ENCODE measurements at regions not wholly inside any gene's neighbourhood (a gene's known extent, or its start where the extent isn't known, plus 50 kb on each side); places are given as distances from the start of the nearest gene placed in this dataset.

DNA sequence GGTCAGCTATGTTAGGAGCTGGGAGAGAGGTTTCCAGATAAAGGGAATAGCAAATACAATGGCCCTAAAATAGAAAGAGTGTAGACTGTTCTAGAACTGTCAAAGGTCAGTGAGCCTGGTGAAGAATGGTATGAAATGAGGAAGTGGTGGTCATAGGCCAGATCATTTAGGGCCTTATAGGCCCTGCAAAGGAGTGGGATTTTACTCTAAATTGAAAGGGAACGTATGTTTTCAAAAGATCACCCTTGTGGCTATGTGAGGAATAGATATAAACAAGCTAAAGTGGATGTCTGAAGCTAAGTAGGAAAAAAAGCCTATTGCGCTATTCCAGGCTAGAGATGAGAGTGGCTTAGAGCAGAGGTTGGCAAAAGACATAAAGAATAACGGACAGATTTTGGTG, 70.7 kb upstream of the TDRD3 start:
- no peaks in the 10 kb centered on the region for H3K27me3 Mint-ChIP-seq (ENCODE audit: insufficient read depth, unreplicated experiment)
- no peaks in the 10 kb centered on the region for H3K36me3 Mint-ChIP-seq (ENCODE audit: insufficient read depth, unreplicated experiment)
- POLR2A ChIA-PET, result no interaction called here
- DNase-seq (ENCODE audit: unreplicated experiment), result no peak
- intact Hi-C loops (cut with micrococcal nuclease), result loop anchor here (5.0 kb wide), 1 partner anchor 479 kb away; no protein-coding TSS in a partner anchor
- TF ChIP-seq, protein P1, sequence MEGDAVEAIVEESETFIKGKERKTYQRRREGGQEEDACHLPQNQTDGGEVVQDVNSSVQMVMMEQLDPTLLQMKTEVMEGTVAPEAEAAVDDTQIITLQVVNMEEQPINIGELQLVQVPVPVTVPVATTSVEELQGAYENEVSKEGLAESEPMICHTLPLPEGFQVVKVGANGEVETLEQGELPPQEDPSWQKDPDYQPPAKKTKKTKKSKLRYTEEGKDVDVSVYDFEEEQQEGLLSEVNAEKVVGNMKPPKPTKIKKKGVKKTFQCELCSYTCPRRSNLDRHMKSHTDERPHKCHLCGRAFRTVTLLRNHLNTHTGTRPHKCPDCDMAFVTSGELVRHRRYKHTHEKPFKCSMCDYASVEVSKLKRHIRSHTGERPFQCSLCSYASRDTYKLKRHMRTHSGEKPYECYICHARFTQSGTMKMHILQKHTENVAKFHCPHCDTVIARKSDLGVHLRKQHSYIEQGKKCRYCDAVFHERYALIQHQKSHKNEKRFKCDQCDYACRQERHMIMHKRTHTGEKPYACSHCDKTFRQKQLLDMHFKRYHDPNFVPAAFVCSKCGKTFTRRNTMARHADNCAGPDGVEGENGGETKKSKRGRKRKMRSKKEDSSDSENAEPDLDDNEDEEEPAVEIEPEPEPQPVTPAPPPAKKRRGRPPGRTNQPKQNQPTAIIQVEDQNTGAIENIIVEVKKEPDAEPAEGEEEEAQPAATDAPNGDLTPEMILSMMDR (IDR thresholded peaks at IDR 0.05; ENCODE audit: unreplicated experiment), result no peak
- CTCF ChIA-PET, result interaction anchor here (0.6 to 6.6 kb wide), 6 partner anchors 8 to 646 kb away, joined by 3 to 61 read pairs (median 5); no protein-coding TSS in a partner anchor
- peaks cover 2% of the 10 kb centered on the region for H3K9me3 Mint-ChIP-seq (ENCODE audit: unreplicated experiment)
- H3K4me1 Mint-ChIP-seq (ENCODE audit: insufficient read depth, unreplicated experiment), result no peaks in the 10 kb centered on the region
- H3K27ac Mint-ChIP-seq (ENCODE audit: low read depth, unreplicated experiment), result no peak overlapping the region
- BruUV-seq (replicated peaks), result no TSS peak
- no peak overlapping the region for H3K4me3 Mint-ChIP-seq (ENCODE audit: unreplicated experiment)

DNA sequence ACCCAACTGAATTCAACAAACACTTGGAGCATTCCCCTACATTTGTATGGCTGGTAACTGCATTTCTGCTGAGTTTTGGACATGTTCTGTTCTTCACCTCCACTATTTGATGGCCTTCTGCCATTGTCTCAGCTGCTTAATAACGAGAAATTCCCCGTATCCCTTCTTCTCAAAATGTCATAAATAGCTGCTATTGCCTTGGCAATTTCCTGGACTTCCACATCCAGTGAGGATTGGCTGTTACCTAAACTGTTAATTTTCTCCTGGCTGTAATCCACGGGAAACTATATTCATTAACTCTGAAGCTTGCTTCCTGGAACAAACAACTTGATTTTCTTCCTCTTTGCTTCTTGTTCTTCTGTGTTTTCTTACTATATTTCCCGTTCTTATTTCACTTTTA, 69.5 kb upstream of the TDRD3 start:
- BruUV-seq (replicated peaks), result no TSS peak
- POLR2A ChIA-PET, result no interaction called here

DNA sequence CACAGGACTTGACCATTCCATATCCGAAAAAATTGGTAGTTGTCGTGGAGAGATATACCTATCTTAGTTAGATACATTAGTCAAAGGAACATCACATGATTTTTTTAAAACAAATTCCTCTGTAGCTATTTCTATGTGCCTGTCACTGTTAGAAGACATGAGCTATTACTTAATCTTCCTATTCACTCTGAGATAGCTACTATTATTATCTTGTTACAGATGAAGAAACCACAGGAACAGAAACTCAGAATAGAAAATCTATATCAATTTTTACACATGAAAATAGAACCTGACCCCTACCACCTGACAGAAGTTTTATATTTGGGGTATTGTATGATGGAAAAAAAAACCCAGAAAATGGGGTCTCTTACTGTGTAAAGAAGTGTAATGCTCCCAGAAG, 68.9 kb upstream of the TDRD3 start:
- CTCF ChIA-PET, result interaction anchor here (0.6 to 6.6 kb wide), 12 partner anchors 219 to 1842 kb away, joined by 3 to 61 read pairs (median 3); no protein-coding TSS in a partner anchor
- intact Hi-C loops (cut with micrococcal nuclease), result loop anchor here (2.0 to 5.0 kb wide), 3 partner anchors 421 to 647 kb away; no protein-coding TSS in a partner anchor

More for the DNA sequence above, 69.5 kb upstream of the TDRD3 start:
- Mint-ChIP-seq H3K36me3 (ENCODE audit: insufficient read depth, unreplicated experiment) (no peaks in the 10 kb centered on the region), H3K9me3 (ENCODE audit: unreplicated experiment) (no peaks in the 10 kb centered on the region), H3K4me1 (ENCODE audit: insufficient read depth, unreplicated experiment) (no peaks in the 10 kb centered on the region), H3K27me3 (ENCODE audit: insufficient read depth, unreplicated experiment) (peaks cover 12% of the 10 kb centered on the region), H3K27ac (ENCODE audit: low read depth, unreplicated experiment) (peak overlapping the region; percentile 18), H3K4me3 (ENCODE audit: unreplicated experiment) (no peak overlapping the region)
- no peak for DNase-seq (ENCODE audit: unreplicated experiment)
- TF ChIP-seq, protein P1 (IDR thresholded peaks at IDR 0.05; ENCODE audit: unreplicated experiment), result no peak
- intact Hi-C loops (cut with micrococcal nuclease), result loop anchor here (5.0 kb wide), 1 partner anchor 480 kb away; no protein-coding TSS in a partner anchor
- CTCF ChIA-PET, result interaction anchor here (0.6 to 6.6 kb wide), 7 partner anchors 15 to 1841 kb away, joined by 3 to 61 read pairs (median 6); no protein-coding TSS in a partner anchor

DNA sequence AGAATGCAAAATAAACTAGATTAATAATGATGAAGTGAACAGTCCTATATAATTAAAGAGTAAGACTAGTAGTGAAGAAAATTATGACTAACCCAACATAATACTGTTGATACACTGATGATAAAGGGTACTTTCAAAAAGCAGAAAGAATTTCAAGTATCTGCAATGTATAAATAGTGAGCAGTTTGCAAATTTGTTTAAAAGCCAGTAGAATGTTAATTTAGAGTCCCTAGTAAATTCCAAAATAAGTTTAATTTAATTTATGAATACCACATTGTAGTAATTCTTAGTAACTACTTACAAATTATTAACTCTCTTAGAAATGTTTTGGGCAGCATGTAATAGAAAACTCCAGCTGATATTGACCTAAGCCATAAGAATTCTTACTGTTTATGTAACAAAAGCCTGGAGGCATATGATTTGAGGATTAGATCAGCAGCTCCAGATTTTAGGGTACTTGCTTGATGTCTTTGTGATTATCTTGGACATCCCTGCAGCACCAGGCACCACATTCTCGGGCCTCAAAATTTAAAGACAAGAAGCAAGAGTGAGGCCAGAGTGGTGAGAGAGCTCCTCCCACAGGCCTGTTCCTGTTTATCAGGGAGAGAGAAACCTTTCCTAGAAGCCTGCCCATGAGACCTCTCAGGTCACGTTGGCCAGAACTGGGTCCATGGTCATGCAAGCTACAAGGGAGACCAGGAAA, 67.6 kb upstream of the TDRD3 start:
- CTCF ChIA-PET, result interaction anchor here (0.6 to 6.6 kb wide), 26 partner anchors 9 to 1914 kb away, joined by 3 to 61 read pairs (median 3); no protein-coding TSS in a partner anchor
- DNase-seq (ENCODE audit: unreplicated experiment), result peak; percentile 53
- no TSS peak for BruUV-seq (replicated peaks)
- Mint-ChIP-seq H3K9me3 (ENCODE audit: unreplicated experiment) (peaks cover 7% of the 10 kb centered on the region), H3K27ac (ENCODE audit: low read depth, unreplicated experiment) (no peak overlapping the region), H3K36me3 (ENCODE audit: insufficient read depth, unreplicated experiment) (no peaks in the 10 kb centered on the region), H3K27me3 (ENCODE audit: insufficient read depth, unreplicated experiment) (peaks cover 29% of the 10 kb centered on the region), H3K4me1 (ENCODE audit: insufficient read depth, unreplicated experiment) (no peaks in the 10 kb centered on the region), H3K4me3 (ENCODE audit: unreplicated experiment) (no peak overlapping the region)
- TF ChIP-seq, protein P1 (IDR thresholded peaks at IDR 0.05; ENCODE audit: unreplicated experiment), result peak; percentile 62
- POLR2A ChIA-PET, result interaction anchor here (0.7 to 0.8 kb wide), 3 partner anchors 93 to 423 kb away, joined by 3 read pairs; no protein-coding TSS in a partner anchor
- intact Hi-C loops (cut with micrococcal nuclease), result loop anchor here (1.0 to 5.0 kb wide), 4 partner anchors 423 to 938 kb away; no protein-coding TSS in a partner anchor

More for the DNA sequence above, 68.9 kb upstream of the TDRD3 start:
- no TSS peak for BruUV-seq (replicated peaks)
- Mint-ChIP-seq H3K27me3 (ENCODE audit: insufficient read depth, unreplicated experiment) (peaks cover 18% of the 10 kb centered on the region), H3K9me3 (ENCODE audit: unreplicated experiment) (peaks cover 2% of the 10 kb centered on the region), H3K4me3 (ENCODE audit: unreplicated experiment) (no peak overlapping the region), H3K36me3 (ENCODE audit: insufficient read depth, unreplicated experiment) (no peaks in the 10 kb centered on the region), H3K27ac (ENCODE audit: low read depth, unreplicated experiment) (peak overlapping the region; percentile 18), H3K4me1 (ENCODE audit: insufficient read depth, unreplicated experiment) (no peaks in the 10 kb centered on the region)
- no peak for DNase-seq (ENCODE audit: unreplicated experiment)
- TF ChIP-seq, protein P1 (IDR thresholded peaks at IDR 0.05; ENCODE audit: unreplicated experiment), result no peak
- POLR2A ChIA-PET, result no interaction called here
